OCI-LY7 (cell line): ENCODE measurements at regions not wholly inside any gene's neighbourhood (a gene's known extent, or its start where the extent isn't known, plus 50 kb on each side); places are given as distances from the start of the nearest gene placed in this dataset.

Experiments
- BruUV-seq: library from RNA; stranded (reverse); fragments of 400-500 nt; replicated peaks from 2 replicates; lab custom pipeline; 2021; lab: Mats Ljungman, UMichigan
- CTCF ChIA-PET: fragments of 300-600 bp; sonication (Branson Sonifier 250); formaldehyde crosslinking; loops from one replicate; lab custom pipeline; 2022; ENCODE audit warnings: antibody characterized with exemption; ENCODE audit not compliant: unreplicated experiment; lab: Charles Lee
- POLR2A ChIA-PET: fragments of 300-600 bp; sonication (Branson Sonifier 250); formaldehyde crosslinking; loops from one replicate; lab custom pipeline; 2022; ENCODE audit warnings: antibody characterized with exemption; lab: Charles Lee
- DNase-seq: peaks from one replicate; pipeline ENCODE4 v3.0.0-alpha.2; 2015; ENCODE audit warnings: low spot score
- H2AFZ ChIP-seq: fragments of 200-600 bp; sonication (generic), shearing (Covaris generic); 2 replicates; pipeline ENCODE4 v1.6.1; 2014; ENCODE audit warnings: mild to moderate bottlenecking, antibody characterized with exemption, low read length, moderate library complexity
- H3K27ac ChIP-seq: fragments of 200-600 bp; sonication (generic); 2 replicates; pipeline ENCODE4 v1.5.1; 2014; ENCODE audit warnings: mixed run types, low read depth, mild to moderate bottlenecking, moderate library complexity, low read length, inconsistent platforms; ENCODE audit not compliant: poor library complexity, severe bottlenecking
- H3K36me3 ChIP-seq: fragments of 200-600 bp; sonication (generic); 2 replicates; pipeline ENCODE4 v1.6.1; 2014; ENCODE audit warnings: mild to moderate bottlenecking, antibody characterized with exemption, low read length, moderate library complexity, mixed read lengths; ENCODE audit not compliant: insufficient read depth
- H3K4me1 ChIP-seq: fragments of 200-600 bp; sonication (generic); 2 replicates; pipeline ENCODE4 v1.5.1; 2014; ENCODE audit warnings: mild to moderate bottlenecking, low read length; ENCODE audit not compliant: insufficient read depth, poor library complexity, severe bottlenecking
- H3K4me2 ChIP-seq: fragments of 200-600 bp; sonication (generic); 2 replicates; pipeline ENCODE4 v1.6.1; 2014; ENCODE audit warnings: mild to moderate bottlenecking, low read length
- H3K4me3 ChIP-seq: fragments of 200-600 bp; sonication (generic); 2 replicates; pipeline ENCODE4 v1.5.1; 2014; ENCODE audit warnings: mild to moderate bottlenecking, low read depth, low read length; ENCODE audit not compliant: poor library complexity, severe bottlenecking
- H3K79me2 ChIP-seq: fragments of 200-600 bp; sonication (generic); 2 replicates; pipeline ENCODE4 v1.6.1; 2016; ENCODE audit warnings: low read depth, mild to moderate bottlenecking, low read length, moderate library complexity, mixed read lengths; ENCODE audit not compliant: insufficient read depth
- H3K9me2 ChIP-seq: fragments of 200-600 bp; sonication (generic); 2 replicates; pipeline ENCODE4 v1.6.1; 2016; ENCODE audit warnings: mild to moderate bottlenecking, low read length, mixed read lengths; ENCODE audit not compliant: insufficient read depth
- H3K9me3 ChIP-seq: fragments of 200-600 bp; sonication (generic); 2 replicates; pipeline ENCODE4 v1.6.1; 2014; ENCODE audit warnings: mild to moderate bottlenecking, mixed run types, low read length, mixed read lengths
- H4K20me1 ChIP-seq: fragments of 200-600 bp; sonication (generic); 2 replicates; pipeline ENCODE4 v1.6.1; 2014; ENCODE audit warnings: mild to moderate bottlenecking, antibody characterized with exemption, low read length, moderate library complexity, mixed read lengths; ENCODE audit not compliant: insufficient read depth
- CTCF ChIP-seq: fragments of 200-600 bp; sonication (generic); conservative IDR thresholded peaks from 2 replicates; pipeline ENCODE4 v1.5.1; 2014; ENCODE audit warnings: mild to moderate bottlenecking, antibody characterized with exemption, low read length, moderate library complexity, mixed read lengths
- EZH2phosphoT487 ChIP-seq: fragments of 200-600 bp; sonication (generic); IDR thresholded peaks from 2 replicates; pipeline ENCODE4 v1.6.1; 2018; ENCODE audit warnings: low read depth, borderline replicate concordance, mild to moderate bottlenecking, mixed run types, antibody characterized with exemption, low read length, moderate library complexity, mixed read lengths
- intact Hi-C: fragments of 100-400 bp; cut with micrococcal nuclease; formaldehyde crosslinking; loops from one replicate; pipeline ENCODE4 v1.10.0; 2022; ENCODE audit not compliant: unreplicated experiment

DNA sequence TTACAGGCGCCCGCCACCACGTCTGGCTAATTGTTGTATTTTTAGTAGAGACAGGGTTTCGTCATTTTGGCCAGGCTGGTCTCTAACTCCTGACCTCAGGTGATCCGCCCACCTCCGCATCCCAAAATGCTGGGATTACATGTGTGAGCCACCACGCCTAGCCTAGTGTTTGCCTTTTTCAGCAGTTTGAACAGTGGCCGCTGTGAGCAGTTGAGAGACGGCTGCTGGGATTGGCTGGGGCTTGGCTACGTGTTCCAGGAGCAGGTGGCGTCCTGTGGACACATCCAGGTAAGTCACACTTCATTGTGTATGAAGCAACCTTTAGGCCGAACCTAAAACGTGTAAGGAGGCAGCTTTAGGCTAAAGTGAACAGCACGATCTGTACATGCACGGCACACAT is 231.8 kb upstream of the PITRM1 start:
- no peak overlapping the region for H3K4me3 ChIP-seq
- no peak overlapping the region for H3K4me2 ChIP-seq
- H4K20me1 ChIP-seq, result no peaks in the 10 kb centered on the region
- H3K79me2 ChIP-seq, result no peaks in the 10 kb centered on the region
- TF ChIP-seq CTCF, result no peak
- no peak for TF ChIP-seq EZH2phosphoT487
- BruUV-seq, result no TSS peak
- no peak overlapping the region for H2AFZ ChIP-seq
- intact Hi-C loops, result no loop called here
- ChIA-PET POLR2A (interaction anchor here (0.6 kb wide), 1 partner anchor 746 kb away, joined by 6 read pairs; no protein-coding TSS in a partner anchor), CTCF (no interaction called here)
- H3K27ac ChIP-seq, result no peak overlapping the region
- H3K9me3 ChIP-seq, result no peaks in the 10 kb centered on the region
- H3K36me3 ChIP-seq, result no peaks in the 10 kb centered on the region
- no peak for DNase-seq
- H3K9me2 ChIP-seq, result no peaks in the 10 kb centered on the region
- no peaks in the 10 kb centered on the region for H3K4me1 ChIP-seq

GRCh38 chr10:3402187-3402751 is 229.7 kb upstream of the PITRM1 start:
- intact Hi-C loops, result no loop called here
- H3K9me3 ChIP-seq, result no peaks in the 10 kb centered on the region
- POLR2A ChIA-PET, result interaction anchor here (0.6 kb wide), 2 partner anchors 18 to 746 kb away, joined by 3 read pairs; no protein-coding TSS in a partner anchor

More at GRCh38 chr10:3402187-3402751, 229.7 kb upstream of the PITRM1 start:
- no peaks in the 10 kb centered on the region for H3K9me2 ChIP-seq
- H3K4me2 ChIP-seq, result no peak overlapping the region
- no peaks in the 10 kb centered on the region for H3K36me3 ChIP-seq
- no TSS peak for BruUV-seq
- no peaks in the 10 kb centered on the region for H3K4me1 ChIP-seq
- no peaks in the 10 kb centered on the region for H3K79me2 ChIP-seq
- H4K20me1 ChIP-seq, result no peaks in the 10 kb centered on the region
- H2AFZ ChIP-seq, result no peak overlapping the region
- DNase-seq, result no peak
- no peak overlapping the region for H3K4me3 ChIP-seq
- no peak for TF ChIP-seq EZH2phosphoT487
- no peak for TF ChIP-seq CTCF
- CTCF ChIA-PET, result no interaction called here
- H3K27ac ChIP-seq, result no peak overlapping the region
